GM18508 (cell line): ENCODE measurements at regions not wholly inside any gene's neighbourhood (a gene's known extent, or its start where the extent isn't known, plus 50 kb on each side); places are given as distances from the start of the nearest gene placed in this dataset.
"Not testable (repeated sequence)": the region's sequence is repeated elsewhere in the genome, so short reads cannot be mapped to it uniquely, and the experiment has no call there.

Experiments
- ATAC-seq: cut with Tn5 transposase; IDR thresholded peaks from one replicate; pipeline ENCODE4 v1.9.1; 2021; ENCODE audit warnings: moderate number of reproducible peaks; ENCODE audit not compliant: insufficient read depth, unreplicated experiment

DNA sequence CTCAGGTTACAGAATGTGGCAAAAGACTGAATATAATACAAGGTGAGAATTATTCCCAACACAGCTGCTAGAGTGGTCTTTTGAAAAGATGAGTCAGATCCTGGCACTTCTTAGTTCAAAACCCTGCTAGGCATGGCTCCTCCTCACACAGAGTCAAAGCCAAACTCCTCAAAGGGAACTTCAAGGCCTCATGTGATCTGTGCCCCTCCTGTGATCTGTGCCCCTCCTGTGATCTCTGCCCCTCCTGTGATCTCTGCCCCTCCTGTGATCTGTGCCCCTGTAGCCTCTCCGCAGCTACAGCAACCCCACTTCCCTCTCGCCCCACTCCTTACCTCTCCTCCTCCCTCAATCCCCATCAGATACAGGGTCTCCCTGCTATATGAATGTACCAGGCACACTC, 525.5 kb upstream of the CCNG1 start:
- no peak for ATAC-seq

DNA sequence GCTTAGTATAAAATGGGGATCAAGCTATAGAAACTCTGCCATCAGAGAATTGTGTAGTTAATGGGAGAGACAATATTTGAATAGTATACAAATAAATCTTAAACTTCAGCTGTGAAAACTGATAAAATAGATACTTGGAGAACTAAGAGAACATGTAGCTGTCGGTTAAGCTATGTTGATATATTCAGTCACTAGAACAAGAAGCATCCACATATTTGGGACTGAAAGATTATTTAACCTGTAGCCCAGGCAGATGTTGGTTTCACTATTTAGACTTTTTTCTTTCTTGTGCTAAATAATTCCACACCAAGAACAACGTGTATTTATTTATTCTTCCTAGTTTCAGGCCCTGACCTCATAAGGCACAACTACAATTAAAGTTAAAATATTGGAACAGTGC, 521.0 kb upstream of the CCNG1 start:
- ATAC-seq: no peak

- ATAC-seq: no peak
Observed at GRCh38 chr5:162929104-162929503, 508.3 kb upstream of the CCNG1 start.

GRCh38 chr5:162931501-162931900, 505.9 kb upstream of the CCNG1 start:
- ATAC-seq: no peak

DNA sequence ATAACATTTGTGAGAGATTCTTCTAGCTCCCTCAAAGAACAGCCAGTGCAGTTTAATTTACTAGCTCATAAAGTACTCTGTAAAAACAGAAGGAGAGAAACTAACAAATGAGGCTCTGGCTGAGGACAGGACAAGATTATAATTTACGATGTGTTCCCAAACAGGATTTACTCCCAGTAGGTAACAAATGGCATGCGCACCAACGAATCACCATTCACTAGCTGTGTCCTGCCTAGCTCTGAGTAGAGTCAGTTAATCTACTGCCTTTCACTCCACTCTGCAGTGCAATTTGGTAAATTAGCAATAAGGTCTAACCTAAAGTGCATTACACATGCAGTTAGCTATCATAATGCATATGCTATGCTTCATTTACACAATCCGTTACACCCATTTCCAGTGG, 497.4 kb upstream of the CCNG1 start:
- no peak for ATAC-seq

GRCh38 chr5:162948677-162949076, 488.7 kb upstream of the CCNG1 start:
- ATAC-seq: no peak

- peak; percentile 54 for ATAC-seq
Observed at GRCh38 chr5:162956570-162956969, 480.8 kb upstream of the CCNG1 start.

GRCh38 chr5:162964144-162964543, 473.3 kb upstream of the CCNG1 start:
- ATAC-seq: not testable (repeated sequence)

DNA sequence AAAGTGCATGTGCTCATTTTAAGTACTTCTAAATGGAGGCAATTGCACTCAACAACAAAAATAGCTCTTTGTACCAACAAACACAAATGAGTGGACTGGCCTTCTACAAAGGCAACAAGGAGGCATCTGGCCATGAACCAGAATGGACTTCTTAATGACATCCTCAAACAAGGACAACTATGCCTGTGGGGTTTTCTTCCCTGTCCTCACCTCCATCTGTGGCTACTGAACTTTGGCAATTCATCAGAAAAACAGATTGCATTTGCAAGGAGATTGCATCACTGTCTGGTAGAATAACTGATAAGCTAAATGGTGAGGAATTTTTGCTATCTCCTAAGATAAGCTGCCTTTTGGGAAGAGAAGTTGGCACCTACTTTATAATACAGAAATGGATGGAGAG, 447.3 kb upstream of the CCNG1 start:
- ATAC-seq: no peak

GRCh38 chr5:162990856-162991497, 446.4 kb upstream of the CCNG1 start:
- peak; percentile 92 for ATAC-seq

GRCh38 chr5:162995568-162995967, 441.8 kb upstream of the CCNG1 start:
- no peak for ATAC-seq

DNA sequence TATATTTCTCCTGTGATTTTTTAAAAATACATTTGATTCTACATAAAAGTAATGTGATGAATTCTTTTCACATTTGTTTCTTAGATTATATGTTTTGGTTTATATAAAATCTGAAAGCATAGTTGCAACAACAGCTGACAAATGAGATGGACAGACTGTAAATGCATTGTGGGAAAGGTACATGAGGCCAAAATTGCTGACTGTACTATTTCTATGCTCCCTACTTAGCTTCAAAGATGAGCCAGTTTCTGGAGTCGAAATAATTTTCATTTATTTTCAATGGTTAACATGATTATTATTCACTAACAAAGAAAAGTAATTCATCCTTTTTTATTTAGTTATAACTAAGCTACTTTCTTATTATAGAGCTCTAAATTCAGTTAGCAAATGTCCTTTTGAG, 441.3 kb upstream of the CCNG1 start:
- no peak for ATAC-seq

DNA sequence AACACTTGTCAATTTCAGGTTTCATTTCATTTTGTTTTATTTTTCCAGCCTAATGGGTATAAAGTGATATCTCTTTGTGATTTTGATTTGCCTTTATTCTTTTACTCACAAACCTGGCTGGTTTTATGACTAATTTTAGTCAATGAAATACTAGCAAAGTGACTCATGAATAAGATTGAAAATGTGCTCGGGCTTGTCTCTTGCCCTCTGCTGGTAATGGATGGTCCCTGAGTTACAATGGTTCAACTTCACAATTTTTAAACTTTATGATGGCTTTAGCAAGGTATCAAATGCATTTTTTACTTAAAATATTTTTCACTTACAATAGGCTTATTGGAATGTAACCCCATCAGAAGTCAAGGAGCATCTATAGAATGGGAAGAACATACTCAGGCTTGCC, 431.4 kb upstream of the CCNG1 start:
- ATAC-seq: no peak

DNA sequence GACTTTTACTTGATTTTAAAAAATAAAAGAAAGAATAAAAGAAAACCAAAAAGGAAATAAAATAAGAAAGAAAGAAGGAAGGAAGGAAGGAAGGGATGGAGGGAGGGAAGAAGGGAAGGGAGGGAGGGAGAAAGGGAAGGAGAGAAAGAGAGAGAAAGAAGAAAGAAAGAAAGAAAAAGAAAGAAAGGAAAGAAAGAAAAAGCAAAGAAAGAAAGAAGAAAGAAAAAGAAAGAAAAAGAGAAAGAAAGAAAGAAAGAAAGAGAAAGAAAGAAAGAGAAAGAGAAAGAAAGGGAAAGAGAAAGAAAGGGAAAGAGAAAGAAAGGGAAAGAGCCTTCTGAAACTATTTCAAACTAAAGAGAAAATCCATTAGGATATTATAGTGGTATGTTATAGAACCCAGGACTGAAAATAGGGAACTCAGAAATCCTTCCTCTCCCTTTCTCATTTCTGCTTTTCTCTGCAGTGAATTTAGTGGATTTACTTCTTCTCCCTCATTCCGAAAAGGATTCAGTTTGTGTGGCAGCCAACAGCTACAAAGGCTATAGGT, 414.7 kb upstream of the CCNG1 start:
- ATAC-seq: no peak

DNA sequence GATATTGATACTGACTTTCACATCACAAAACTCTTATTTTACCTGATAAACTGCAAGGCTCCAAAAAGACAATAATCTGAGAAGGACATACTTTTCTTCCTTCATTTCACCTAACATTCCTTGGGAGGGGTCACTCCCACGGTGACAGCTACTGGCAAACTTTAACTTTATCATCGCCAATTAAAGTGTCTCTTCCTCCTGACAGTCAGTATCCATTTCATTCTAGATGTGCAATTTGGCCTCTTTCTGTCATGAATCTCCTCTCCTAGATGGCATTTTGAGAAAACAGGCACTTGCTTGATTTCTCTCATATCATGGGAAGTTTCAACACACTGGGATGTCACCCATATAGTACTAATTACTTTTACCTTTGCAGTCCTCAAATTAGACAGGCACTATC, 413.5 kb upstream of the CCNG1 start:
- no peak for ATAC-seq

DNA sequence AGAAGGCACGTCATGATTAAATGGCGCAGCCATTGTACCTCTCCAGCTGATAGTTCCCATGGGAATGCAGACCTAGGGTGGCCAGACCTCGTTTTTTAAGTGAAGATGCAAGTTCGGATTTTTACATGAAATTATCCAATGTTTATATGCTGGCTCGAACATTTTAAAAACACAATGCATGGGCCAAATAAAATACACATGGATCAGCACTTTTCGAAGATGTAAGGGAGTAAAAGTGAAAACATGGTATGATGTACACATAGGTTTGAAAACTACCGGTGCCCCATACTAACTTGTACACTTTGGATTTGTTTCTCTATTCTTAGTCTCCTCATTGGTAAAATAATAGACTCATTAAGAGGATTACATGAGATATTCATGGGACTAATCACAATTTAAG, 412.5 kb upstream of the CCNG1 start:
- ATAC-seq: no peak

DNA sequence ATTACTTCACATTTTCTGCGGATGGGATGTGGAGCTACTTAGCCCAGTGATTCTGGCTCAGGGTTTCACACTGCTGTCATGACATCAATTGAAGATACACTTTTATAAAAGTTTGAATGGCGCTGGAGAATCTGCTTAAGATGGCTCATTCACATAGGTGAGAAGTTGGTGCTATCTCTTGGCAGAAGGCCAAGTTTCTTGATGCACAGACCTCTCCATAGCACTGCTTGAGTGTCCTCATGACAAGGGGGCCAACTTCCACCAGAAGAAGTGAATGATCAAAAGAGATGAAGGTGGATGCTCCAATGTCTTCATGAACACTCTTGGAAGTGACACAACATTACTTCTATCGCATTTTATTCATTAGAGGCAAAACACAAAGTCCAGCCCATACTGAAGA, 403.7 kb upstream of the CCNG1 start:
- no peak for ATAC-seq

DNA sequence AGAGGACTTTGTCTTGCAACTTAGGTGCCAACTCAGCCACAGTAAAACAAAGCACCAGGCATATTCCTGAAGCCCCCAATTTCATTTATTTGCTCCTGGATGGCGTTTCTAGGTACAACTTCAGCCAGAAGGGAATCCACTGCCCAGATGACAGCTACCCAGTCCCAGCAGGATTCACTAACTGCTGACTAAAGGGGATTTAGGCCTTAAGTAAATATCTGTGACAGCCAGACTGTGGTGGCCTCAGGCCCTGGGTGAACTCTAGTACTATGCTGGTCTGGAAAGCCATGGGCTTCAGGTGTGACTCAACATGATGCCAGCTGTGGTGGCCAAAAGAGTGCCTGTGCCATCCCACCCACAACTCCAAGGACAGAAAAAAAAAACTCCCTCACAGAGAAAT, 396.1 kb upstream of the CCNG1 start:
- ATAC-seq: no peak

GRCh38 chr5:163079618-163080017, 357.8 kb upstream of the CCNG1 start:
- no peak for ATAC-seq

DNA sequence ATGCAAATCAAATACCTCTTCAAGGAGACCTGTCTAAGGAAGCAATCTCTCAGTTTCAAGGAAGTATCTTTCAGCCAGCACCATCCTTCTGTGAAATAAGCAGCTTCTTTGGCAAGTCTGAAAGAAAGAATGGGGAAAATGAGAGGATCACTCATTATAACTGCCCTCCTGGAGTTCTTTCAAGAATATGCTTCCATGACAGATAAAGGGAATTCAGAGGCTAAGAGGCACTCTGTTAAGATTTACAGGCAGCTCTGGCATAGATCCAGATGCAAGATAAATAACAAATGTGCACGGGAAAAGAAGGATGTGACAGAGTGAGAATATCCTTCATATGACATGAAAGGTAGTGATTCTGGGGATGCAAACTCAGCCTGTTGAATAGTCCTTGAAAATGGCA, 348.2 kb upstream of the CCNG1 start:
- no peak for ATAC-seq

GRCh38 chr5:163089926-163090325, 347.5 kb upstream of the CCNG1 start:
- ATAC-seq: no peak

- peak; percentile 79 for ATAC-seq
Observed at GRCh38 chr5:163094492-163095180, 342.8 kb upstream of the CCNG1 start.
